Smooth muscle cell (in vitro differentiated cells): ENCODE measurements at regions not wholly inside any gene's neighbourhood (a gene's known extent, or its start where the extent isn't known, plus 50 kb on each side); places are given as distances from the start of the nearest gene placed in this dataset.

Source experiments
- DNase-seq: peaks from one replicate; lab custom pipeline; 2025; ENCODE audit not compliant: unreplicated experiment; lab: John Stamatoyannopoulos, UW
- H2AFZ ChIP-seq: fragments of 200-600 bp; sonication (generic); 2 replicates; pipeline ENCODE4 v1.6.0; 2016; ENCODE audit warnings: antibody characterized with exemption, low read depth, mild to moderate bottlenecking
- H3F3A ChIP-seq: fragments of 200-600 bp; sonication (generic); 2 replicates; pipeline ENCODE4 v1.6.0; 2017; ENCODE audit warnings: antibody characterized with exemption, low read depth
- H3K27ac ChIP-seq: fragments of 200-600 bp; sonication (generic); 2 replicates; pipeline ENCODE4 v1.5.1; 2016; ENCODE audit warnings: low read depth, mild to moderate bottlenecking
- H3K27me3 ChIP-seq: fragments of 200-600 bp; sonication (generic); 2 replicates; pipeline ENCODE4 v1.6.1; 2016; ENCODE audit warnings: low read depth, mild to moderate bottlenecking
- H3K36me3 ChIP-seq: fragments of 200-600 bp; sonication (generic); 2 replicates; pipeline ENCODE4 v1.5.1; 2016; ENCODE audit warnings: low read depth
- H3K4me1 ChIP-seq: fragments of 200-600 bp; sonication (generic); 2 replicates; pipeline ENCODE4 v1.5.1; 2016; ENCODE audit warnings: low read depth
- H3K4me2 ChIP-seq: fragments of 200-600 bp; sonication (generic); 2 replicates; pipeline ENCODE4 v1.6.0; 2016; ENCODE audit warnings: mild to moderate bottlenecking
- H3K4me3 ChIP-seq: fragments of 200-600 bp; sonication (generic); 2 replicates; pipeline ENCODE4 v1.5.1; 2016; ENCODE audit warnings: mild to moderate bottlenecking
- H3K79me2 ChIP-seq: fragments of 200-600 bp; sonication (generic); 2 replicates; pipeline ENCODE4 v1.6.0; 2016; ENCODE audit warnings: low read depth, mild to moderate bottlenecking
- H3K9ac ChIP-seq: fragments of 200-600 bp; sonication (generic); 2 replicates; pipeline ENCODE4 v1.6.0; 2016; ENCODE audit warnings: low read depth
- H3K9me3 ChIP-seq: fragments of 200-600 bp; sonication (generic); replicated peaks from 2 replicates; pipeline ENCODE4 v1.5.1; 2016; ENCODE audit warnings: low read depth
- H4K20me1 ChIP-seq: fragments of 200-600 bp; sonication (generic); 2 replicates; pipeline ENCODE4 v1.6.0; 2016; ENCODE audit warnings: low read depth
- CTCF ChIP-seq: fragments of 200-600 bp; sonication (generic); IDR thresholded peaks from 2 replicates; pipeline ENCODE4 v1.5.1; 2017; ENCODE audit warnings: borderline replicate concordance, mild to moderate bottlenecking, antibody characterized with exemption; ENCODE audit not compliant: insufficient read depth, poor library complexity, severe bottlenecking
- WGBS: methylation state at CpG from one replicate; pipeline ENCODE4 v1.1.7; 2016; ENCODE audit warnings: low lambda C conversion rate; 5-methylcytosine and 5-hydroxymethylcytosine counted together

DNA sequence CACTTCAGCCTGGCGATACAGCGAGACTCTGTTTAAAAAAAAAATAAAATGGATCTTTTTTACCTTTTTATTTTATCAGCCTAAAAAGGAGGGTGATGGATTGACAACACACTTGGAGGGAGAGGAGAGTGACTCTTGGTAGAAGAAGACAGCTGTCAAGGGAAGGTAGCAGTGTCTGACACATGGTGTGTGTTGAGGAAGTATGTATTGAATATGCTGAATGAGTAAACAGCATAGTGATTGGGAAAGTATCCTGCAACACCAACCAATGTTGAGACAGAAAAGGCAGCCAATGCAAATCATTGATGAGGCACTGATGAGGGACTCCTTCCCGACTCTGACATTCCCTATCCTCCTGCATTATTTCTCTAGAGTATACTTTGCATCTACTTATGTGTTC, 306.4 kb downstream of the LPIN1 start:
- Histone ChIP-seq H4K20me1 (no peaks in the 10 kb centered on the region), H3K27me3 (no peaks in the 10 kb centered on the region), H3K4me2 (no peak overlapping the region), H3K9me3 (no peaks in the 10 kb centered on the region), H3K27ac (no peak overlapping the region), H3K79me2 (no peaks in the 10 kb centered on the region), H3K4me1 (no peaks in the 10 kb centered on the region), H3K36me3 (no peaks in the 10 kb centered on the region), H3F3A (no peaks in the 10 kb centered on the region), H2AFZ (no peak overlapping the region), H3K4me3 (no peak overlapping the region), H3K9ac (no peak overlapping the region)
- WGBS = 99% methylated on average over 3 of the region's 3 CpGs
- TF ChIP-seq CTCF = no peak
- DNase-seq = no peak

- DNase-seq = no peak
- no peak overlapping the region for H3K4me2 ChIP-seq
Observed at GRCh38 chr2:12054956-12055618, 308.7 kb downstream of the LPIN1 start.

GRCh38 chr2:12057436-12058166, 311.2 kb downstream of the LPIN1 start:
- H3K4me2 ChIP-seq = no peak overlapping the region

More at GRCh38 chr2:12054956-12055618, 308.7 kb downstream of the LPIN1 start:
- Histone ChIP-seq H3K4me3 (no peak overlapping the region), H3K9me3 (no peaks in the 10 kb centered on the region), H3K36me3 (no peaks in the 10 kb centered on the region), H3K27me3 (no peaks in the 10 kb centered on the region), H3K79me2 (no peaks in the 10 kb centered on the region), H3K27ac (no peak overlapping the region), H3K4me1 (no peaks in the 10 kb centered on the region), H4K20me1 (no peaks in the 10 kb centered on the region), H3F3A (peaks cover 3% of the 10 kb centered on the region), H2AFZ (no peak overlapping the region), H3K9ac (no peak overlapping the region)
- WGBS = 76% methylated on average over 3 of the region's 3 CpGs
- no peak for TF ChIP-seq CTCF

More at GRCh38 chr2:12057436-12058166, 311.2 kb downstream of the LPIN1 start:
- no peaks in the 10 kb centered on the region for H3K9me3 ChIP-seq
- no peaks in the 10 kb centered on the region for H3K27me3 ChIP-seq
- 57% methylated on average over 11 of the region's 12 CpGs for WGBS
- H3K4me3 ChIP-seq = no peak overlapping the region
- peaks cover 9% of the 10 kb centered on the region for H3K4me1 ChIP-seq
- no peaks in the 10 kb centered on the region for H3K36me3 ChIP-seq
- no peak for TF ChIP-seq CTCF
- H3K27ac ChIP-seq = no peak overlapping the region
- H3K9ac ChIP-seq = no peak overlapping the region
- H3F3A ChIP-seq = peaks cover 11% of the 10 kb centered on the region
- no peak for DNase-seq
- H4K20me1 ChIP-seq = no peaks in the 10 kb centered on the region
- H3K79me2 ChIP-seq = no peaks in the 10 kb centered on the region
- H2AFZ ChIP-seq = no peak overlapping the region
